GM19395 (cell line): ENCODE measurements at regions not wholly inside any gene's neighbourhood (a gene's known extent, or its start where the extent isn't known, plus 50 kb on each side); places are given as distances from the start of the nearest gene placed in this dataset.
"Not testable (repeated sequence)": the region's sequence is repeated elsewhere in the genome, so short reads cannot be mapped to it uniquely, and the experiment has no call there.

Experiments
- ATAC-seq: cut with Tn5 transposase; IDR thresholded peaks from one replicate; pipeline ENCODE4 v1.9.1; 2021; ENCODE audit warnings: mild to moderate bottlenecking, moderate library complexity; ENCODE audit not compliant: unreplicated experiment

DNA sequence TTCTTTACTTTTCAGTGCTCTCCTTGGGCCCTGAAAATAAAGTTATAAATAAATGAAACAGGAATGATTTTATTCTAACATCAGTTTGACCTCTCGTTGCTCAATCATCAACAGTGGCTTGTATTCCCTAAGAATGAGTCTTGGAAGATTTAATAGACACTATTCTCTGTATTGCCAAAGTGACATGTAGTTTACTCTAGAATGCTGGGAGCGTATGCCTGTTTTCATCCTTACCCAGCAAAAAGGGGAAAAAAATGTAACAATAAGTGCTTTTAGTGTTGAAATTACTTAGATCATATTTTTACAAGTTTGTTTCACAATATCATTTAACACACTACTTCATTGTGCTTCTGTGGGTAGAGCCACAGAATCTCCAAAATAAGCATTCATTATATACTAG, 240.6 kb upstream of the CWC22 start:
- ATAC-seq, result no peak

DNA sequence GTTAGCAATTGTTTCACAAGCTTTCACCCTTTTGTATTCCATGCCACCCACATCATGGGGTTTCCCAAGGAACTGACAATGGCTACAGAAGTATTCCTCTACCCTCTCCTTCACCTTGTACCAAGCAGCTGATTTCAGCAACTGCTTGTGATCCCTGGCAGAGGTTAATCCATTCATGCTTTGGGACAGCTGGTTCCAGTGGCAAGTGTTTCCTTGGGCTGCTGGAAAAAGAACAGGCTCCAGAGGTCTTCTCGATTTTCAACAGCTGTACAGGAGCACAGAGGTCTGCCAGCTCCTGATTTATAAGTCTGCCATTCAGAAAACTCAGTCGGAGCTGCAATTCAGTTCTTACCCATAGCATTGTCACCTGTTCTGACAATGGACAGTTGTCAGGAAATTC, 239.2 kb upstream of the CWC22 start:
- ATAC-seq, result no peak

DNA sequence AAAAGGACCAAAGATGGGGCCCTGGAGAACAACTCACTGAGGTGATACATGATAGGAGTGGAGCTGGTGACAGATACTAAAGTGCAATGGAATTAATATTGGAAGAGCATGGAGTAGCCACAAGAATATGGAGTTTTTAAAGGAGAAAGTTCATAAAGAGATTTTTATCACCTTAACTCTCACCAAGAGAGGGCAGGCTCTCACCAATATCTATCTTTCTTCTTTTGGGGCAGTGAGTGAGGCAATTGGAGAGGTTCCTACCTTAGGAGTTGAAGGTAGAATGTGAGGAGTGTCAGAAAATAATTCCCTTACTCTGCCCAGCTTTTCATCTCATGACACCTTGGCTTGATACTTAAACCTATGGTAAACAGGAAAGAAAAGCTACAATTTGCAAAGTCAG, 233.7 kb upstream of the CWC22 start:
- no peak for ATAC-seq

DNA sequence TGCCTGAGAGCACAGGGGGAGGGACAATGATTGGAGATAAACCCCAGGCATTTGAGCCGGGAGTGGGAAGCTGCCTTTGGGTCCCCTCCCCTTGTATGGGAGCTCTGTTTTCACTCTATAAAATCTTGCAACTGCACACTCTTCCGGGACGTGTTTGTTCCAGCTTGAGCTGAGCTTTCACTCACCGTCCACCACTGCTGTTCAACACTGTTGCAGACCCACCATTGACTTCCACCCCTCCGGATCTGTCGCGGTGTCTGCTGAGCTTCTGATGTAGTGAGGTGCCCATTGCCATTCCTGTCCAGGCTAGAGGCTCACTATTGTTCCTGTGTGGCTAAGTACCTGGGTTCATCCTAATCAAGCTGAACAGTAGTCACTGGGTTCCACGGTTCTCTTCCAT, 231.6 kb upstream of the CWC22 start:
- ATAC-seq, result no peak

DNA sequence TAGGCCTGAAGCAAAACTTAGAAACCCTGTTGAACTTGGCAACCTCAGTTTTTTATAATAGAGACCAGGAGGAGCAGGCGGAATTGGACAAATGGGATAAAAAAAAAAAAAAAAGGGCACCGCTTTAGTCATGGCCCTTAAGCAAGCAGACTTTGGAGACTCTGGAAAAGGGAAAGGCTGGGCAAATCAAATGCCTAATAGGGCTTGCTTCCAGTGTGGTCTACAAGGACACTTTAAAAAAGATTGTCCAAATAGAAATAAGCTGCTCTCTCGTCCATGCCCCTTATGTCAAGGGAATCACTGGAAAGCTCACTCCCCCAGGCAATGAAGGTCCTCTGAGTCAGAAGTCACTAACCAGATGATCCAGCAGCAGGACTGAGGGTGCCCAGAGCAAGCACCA, 229.0 kb upstream of the CWC22 start:
- not testable (repeated sequence) for ATAC-seq

DNA sequence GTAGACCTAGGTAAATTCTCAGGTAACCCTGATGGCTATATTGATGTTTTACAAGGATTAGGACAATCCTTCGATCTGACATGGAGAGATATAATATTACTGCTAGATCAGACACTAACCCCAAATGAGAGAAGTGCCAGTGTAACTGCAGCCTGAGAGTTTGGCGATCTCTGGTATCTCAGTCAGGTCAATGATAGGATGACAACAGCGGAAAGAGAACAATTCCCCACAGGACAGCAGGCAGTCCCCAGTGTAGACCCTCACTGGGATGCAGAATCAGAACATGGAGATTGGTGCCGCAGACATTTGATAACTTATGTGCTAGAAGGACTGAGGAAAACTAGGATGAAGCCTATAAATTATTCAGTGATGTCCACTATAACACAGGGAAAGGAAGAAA, 228.4 kb upstream of the CWC22 start:
- not testable (repeated sequence) for ATAC-seq

DNA sequence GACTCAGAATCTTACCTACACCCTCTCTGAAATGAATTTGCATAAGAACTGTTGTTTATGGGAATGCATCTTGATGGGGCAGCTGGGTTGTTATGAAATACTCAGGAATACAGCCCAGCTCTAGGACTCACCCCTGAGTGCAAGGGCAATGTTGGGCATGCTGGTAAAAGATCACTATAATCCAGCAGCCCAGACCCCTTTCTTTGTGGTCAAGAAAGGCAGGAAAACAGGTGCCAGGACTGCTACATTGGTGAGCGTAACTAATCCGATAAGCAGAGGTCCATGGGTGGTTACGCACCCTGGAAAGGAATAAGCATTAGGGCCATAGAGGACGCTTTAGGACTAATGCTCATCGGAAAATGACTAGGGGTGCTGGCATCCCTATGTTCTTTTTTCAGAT, 227.9 kb upstream of the CWC22 start:
- not testable (repeated sequence) for ATAC-seq

DNA sequence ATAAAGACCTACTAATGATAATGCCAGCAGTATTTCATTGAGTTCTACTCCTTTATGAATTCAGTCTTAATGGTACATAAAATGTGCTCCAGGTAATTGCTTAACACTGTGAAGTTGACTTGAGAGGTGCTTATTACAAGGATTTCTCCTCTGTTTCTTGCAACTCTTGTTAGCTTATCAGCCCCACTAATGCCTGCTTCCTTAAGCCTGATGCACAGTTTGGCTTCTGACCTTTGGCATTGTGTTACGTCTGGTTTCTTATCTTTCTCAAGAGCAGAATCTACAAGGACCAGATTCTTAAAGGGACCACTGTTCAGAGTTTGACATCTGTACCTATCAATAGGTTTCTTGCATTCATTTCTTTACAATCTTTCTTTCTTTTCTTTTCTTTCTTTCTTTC, 223.9 kb upstream of the CWC22 start:
- no peak for ATAC-seq

DNA sequence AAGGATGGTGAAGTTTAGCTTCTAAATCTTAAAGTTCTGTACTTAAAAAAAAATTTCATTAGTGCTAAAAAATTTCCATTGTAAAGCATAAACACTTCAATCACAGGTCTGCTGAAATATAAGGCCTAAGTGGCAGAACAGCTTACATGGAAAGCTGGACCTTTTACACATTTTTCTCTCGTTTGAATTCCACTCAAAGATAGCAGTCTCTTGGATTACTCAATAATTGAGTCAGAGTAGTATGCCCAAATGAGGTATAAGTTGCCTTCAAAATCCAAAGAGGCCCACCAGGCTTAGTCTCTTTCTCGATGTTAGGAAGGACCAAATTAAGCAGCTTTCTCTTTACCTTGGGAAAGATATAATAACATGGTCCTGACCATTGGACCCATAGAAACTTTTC, 220.4 kb upstream of the CWC22 start:
- ATAC-seq, result no peak

DNA sequence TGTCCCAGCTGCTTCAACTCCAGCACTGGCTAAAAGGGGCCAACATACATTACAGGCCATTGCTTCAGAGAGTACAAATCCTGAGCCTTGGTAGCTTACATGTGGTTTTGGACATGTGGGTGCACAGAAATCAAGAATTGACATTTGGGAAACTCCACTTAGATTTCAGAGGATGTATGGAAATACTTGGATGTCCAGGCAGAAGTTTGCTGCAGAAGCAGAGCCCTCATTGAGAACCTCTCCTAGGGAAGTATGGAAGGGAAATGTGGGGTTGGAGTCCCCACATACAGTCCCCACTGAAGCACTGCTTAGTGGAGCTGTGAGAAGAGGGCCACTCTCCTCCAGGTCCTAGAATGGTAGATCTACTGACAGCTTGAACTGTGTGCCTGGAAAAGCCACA, 218.0 kb upstream of the CWC22 start:
- ATAC-seq, result no peak

DNA sequence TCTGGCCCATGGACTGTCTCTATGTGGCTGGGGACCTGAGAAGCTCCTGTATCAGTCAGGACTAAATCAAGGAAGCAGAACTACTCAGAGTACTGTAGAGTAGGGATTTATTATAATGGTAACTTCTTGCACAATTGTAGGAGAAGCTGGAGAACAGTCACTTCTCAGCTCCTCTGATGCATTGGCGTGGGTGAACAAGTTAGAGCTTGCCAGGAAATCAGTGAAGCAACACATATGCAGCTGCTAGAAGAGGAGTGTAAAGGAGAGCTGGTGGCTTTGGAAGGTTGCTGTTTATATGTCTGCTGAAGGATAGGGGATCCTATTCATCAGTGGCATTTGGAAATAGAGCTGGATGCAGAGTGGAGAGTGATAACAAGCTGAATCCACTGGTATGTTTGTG, 215.5 kb upstream of the CWC22 start:
- ATAC-seq, result no peak

DNA sequence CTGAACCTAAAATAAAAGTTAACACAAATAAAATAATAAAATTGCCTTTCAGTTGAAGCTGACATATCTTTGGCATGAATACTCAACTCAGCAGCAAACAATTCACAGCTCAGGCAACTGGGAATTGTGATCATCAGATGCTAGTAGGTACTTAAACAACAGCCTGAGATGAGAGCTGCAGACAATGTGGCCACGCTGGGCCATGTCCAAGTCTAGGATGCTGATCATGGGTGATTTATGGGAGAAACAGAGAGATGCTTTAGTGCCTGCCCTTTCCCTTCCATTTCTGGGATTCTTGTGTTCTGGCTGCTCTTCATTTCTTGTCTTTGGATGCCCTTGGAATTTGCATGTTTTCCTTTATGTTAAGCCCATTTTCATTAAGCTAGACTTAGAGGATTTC, 212.4 kb upstream of the CWC22 start:
- no peak for ATAC-seq

DNA sequence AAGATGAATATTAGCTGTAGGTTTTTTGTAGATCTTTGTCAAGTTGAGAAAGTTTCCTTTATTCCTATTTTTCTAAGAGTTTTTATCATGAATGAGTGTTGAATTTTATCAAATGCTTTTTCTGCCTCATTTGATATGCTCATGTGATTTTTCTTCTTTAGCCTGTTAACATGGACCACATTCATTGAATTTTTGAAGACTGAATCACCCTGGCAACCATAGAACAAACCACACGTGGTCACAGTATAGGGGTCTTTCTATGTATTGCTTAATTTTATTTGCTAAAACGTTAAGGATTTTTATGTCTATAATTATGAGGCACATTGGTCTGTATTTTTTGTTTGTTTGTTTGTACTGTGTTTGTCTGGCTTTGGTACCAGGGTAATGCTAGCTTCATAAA, 201.7 kb upstream of the CWC22 start:
- ATAC-seq, result no peak

DNA sequence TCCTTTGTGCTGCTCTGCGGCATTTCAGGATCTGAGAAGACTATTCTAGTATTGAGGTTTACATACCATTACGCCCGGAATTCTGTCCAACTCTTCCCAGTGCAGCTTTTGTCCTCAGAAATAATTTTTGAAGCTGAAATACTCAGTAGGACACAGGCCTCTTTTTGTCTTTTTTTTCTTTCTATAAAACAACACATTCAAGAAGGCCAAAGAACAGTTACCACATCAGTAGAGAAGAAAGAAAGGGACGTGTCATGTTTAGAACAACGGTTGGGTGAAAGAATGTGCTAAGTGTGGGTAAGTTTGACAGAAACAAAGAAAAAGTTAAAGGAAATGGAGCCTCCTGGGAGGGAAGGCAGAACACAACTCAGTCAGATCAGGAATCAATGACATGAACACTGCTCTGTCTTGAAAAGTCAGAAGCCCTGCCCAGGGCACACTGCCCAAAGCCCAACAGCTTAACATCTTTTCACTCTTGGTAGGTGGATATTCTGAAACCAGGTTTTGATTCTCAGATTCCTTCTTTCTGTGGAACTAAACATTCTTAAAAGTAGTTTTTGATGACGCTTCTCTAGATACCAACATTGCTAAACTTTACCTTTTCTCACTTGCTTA, 198.6 kb upstream of the CWC22 start:
- no peak for ATAC-seq

DNA sequence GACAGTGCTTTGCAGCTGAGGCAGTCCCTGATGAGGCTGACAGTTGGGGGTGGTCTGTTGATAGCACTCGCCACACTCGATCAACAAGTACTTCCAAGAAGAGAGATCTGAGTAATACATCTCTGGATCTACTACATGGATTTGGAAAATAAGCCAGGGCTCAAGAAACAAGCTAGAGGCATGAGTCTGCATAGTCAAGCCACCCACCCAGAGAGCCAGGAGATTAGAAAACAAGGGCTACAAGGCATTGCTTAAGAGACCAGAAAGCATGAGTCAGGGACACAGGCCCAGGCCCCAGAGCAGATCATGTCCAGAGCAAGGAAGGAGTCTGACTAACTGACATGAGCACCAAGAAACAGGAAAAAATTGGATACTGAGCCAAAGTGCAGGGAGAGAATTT, 196.9 kb upstream of the CWC22 start:
- ATAC-seq, result no peak

DNA sequence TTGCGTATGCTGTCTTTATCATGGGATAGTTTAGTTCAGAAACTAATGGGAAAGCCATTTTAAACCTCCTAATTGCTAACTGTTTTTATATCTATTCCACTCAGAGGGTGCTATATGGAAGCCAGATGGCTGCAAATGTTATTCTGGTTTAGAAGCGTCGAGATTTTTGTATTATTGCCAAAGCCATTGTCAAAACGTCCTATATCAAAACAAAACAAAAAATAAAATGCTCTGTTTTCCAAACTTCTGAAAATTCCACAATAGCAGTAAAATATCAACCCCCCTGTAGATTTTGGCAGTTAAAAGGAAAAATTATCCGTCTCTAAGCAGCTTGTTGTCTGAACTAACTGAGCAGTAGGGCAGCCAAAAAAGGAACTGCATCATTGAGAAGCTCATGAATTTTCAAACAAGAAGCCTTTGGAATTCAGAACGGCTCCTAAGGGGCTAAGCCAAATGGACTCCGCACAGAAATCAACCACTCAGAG, 195.4 kb upstream of the CWC22 start:
- ATAC-seq, result no peak

DNA sequence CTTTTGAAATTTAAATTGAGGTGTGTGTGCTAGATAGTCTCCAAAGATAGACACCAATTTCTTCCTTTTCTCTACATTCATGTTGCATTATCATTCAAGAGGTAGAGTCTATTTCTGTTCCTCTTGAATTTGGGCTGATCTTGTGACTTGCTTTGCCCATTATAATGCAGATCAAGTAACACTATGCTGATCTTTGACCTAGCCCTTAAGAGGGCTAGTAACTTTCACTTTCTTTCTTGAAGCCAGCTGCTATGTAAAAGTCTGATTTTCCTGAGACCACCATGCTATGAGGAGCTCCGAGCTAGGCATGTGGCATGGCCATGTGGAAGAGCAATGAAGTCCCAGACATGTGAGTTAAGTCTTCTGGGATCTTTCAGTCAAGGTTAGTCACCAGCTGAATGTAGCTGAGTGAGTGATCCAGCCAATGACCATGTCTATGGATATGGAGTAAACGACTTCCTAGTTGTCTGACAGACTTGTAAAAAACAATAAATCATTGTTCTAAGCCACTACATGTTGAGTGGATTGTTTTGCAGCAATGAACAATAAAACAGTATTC, 189.4 kb upstream of the CWC22 start:
- no peak for ATAC-seq

DNA sequence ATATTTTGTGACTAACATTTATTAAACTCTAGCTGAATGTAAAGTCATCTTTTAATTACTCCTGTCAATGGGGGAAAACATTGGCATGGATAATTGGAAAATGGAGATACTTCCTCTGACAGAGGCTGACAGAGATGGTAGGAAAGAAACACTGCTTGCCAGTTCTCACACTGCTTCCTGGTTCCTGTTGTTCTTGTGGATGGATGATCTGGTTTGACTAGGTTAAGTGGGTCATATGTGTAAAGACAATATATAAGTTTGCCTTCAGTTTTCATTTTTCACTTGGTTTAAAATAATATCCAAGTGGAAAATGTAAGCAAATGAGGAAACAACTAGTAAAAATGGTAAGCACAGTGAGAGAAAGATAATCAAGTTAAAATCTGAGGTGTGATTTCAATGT, 188.8 kb upstream of the CWC22 start:
- ATAC-seq, result no peak

DNA sequence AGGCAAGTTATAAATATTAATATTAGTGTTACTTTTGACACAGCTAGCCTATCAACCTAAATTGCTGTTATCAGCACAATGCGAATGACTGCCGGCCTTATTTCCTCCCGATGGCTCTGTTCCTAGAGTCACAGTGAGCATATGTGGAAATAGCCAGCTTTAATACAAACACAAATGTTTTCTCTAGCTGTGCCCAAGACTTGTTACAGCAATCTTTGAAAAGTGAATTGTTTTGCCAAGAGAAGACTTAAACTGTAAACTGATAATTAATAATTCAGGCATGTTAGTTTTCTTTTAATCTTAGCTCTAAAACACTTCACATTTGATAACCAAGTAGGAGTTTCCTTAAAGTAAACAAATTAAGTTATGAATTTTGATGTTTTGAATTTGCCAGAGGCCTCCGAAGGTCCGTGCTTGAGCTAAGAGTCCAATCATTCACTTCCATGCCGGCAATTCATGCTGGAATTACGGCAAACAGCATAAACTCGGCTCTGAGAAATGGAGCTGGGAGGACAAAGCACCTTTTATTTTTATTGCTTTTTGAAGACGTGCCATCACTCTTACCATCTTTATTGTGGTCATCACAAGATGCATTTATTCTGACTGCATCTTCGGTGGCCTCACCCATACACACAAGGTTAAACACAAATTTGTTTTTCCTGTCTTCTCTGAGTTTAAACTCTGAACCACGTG, 184.5 kb upstream of the CWC22 start:
- ATAC-seq, result no peak

DNA sequence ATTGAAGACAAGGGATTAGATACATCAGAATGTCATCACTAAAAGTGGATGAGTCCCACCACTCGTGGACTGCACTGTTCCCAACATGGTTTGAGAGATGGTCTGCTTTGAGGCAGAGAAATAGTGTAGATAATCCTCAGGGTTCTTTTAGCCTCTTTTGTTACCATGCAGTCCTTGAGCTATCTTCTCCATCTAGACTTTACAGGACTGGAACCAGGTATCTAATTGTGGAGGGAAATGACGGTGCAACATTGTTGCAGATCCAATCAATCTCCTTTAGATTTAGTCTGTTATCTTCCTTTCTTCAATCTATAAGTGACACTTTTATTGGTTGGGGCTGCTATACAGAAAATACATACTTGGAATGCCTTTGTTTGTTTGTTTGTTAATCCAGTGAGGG, 183.8 kb upstream of the CWC22 start:
- no peak for ATAC-seq

DNA sequence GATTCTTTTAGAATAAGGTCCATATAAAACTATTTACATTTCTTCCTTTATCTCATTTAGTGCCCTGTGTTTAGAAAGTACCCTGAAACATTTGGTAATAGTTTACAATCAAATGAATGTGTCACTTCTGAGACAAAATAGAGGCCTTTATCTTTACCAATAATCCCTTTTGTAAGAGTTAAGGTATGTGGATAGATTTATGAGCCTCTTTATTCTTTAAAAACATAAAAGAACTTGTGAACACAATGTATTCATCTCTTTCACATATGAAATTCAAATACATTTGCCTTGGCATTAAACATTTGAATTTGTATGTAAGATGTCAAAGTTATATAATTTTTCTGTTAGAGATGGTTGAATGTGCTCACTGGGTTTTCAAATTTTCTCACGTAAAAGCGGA, 180.5 kb upstream of the CWC22 start:
- no peak for ATAC-seq

DNA sequence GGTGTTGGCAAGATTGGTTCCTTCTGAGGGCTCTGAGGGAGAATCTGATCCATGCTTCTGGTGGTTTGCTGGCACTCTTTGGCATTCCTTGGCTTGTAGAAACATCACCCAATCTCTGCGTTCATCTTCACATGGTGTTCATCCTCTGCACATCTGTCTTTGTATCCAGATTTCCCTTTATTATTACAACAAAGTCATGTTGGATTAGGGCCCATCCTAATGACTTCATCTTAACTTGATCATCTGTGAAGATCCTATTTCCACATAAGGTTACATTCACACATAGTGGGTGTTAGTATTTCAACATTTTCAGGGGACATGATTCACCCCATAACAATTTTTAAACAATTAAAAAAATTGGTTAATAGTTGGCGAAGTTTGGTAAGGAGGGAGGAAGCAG, 177.4 kb upstream of the CWC22 start:
- no peak for ATAC-seq

DNA sequence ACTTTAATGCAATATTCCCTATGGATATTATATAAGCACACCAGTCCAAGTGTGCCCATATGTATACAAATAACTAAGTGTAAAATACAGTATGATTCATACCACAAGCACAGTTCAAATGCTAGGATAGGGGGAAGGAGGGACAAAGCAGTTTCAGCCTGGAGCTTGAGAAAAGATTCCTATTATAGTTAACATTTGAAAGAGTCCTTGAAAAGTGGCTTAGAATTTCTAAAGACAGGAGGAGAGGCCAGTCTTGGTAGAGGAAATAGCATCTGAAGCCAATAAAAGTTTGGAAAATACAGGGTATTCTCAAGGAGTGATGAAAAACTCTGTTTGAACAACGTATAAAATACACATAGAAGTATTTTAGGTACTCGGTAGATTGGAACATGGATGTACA, 173.4 kb upstream of the CWC22 start:
- ATAC-seq, result no peak
